ENCODE measurements at regions not wholly inside any gene's neighbourhood (a gene's known extent, or its start where the extent isn't known, plus 50 kb on each side); places are given as distances from the start of the nearest gene placed in this dataset.

GRCh38 chr1:110727246-110727645 is 52.5 kb upstream of the KCNA3 start:
- TF ChIP-seq CREB5 (CRISPR knock-in tag; IDR thresholded peaks at IDR 0.05; ENCODE audit: low read depth) (no peak), ZFP30 (CRISPR knock-in tag; IDR thresholded peaks at IDR 0.05) (no peak), ZNF70 (CRISPR knock-in tag; IDR thresholded peaks at IDR 0.05) (no peak), ZFP3 (CRISPR knock-in tag; IDR thresholded peaks at IDR 0.05) (no peak), OSR1 (CRISPR knock-in tag; IDR thresholded peaks at IDR 0.05) (no peak), ZNF565 (CRISPR knock-in tag; conservative IDR thresholded peaks at IDR 0.05; ENCODE audit: low read depth) (no peak)

Measured in SK-N-SH treated with all-trans-retinoic acid at 6 μM for 48 hours (cell line).